HG02610 (cell line): ENCODE measurements at regions not wholly inside any gene's neighbourhood (a gene's known extent, or its start where the extent isn't known, plus 50 kb on each side); places are given as distances from the start of the nearest gene placed in this dataset.

Experiments
- ATAC-seq: cut with Tn5 transposase; IDR thresholded peaks from one replicate; pipeline ENCODE4 v1.9.1; 2021; ENCODE audit warnings: mild to moderate bottlenecking, moderate library complexity; ENCODE audit not compliant: unreplicated experiment

DNA sequence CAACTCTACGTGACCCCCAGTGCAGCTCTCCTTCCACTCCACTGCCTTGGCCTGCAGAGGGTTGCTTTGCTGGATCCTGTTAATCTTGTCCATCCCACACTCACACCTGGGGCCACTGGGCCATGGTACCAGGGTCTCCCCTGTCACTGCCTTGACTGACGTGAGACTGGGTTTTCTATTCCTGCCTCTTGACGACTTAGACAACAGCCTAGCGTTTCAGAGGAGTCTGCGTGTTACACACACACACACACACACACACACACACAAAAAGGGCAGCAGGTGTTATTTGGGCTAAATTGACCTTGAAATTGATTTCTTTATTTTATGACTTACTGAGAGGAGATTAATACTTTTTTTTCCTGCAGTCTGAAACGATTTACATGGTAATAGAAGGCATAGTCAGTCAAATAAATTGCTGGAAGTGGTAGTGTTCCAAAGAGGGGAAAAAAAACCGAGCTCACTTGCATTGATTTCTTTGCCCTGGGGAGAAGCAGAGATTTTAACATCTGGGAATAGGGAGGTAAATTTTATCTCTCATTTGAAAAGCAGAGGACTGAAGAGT is 492.3 kb upstream of the EEF2KMT start:
- no peak for ATAC-seq

GRCh38 chr16:5584109-5584508 is 486.5 kb upstream of the EEF2KMT start:
- ATAC-seq: no peak

GRCh38 chr16:5582529-5582928 is 484.9 kb upstream of the EEF2KMT start:
- ATAC-seq: no peak

DNA sequence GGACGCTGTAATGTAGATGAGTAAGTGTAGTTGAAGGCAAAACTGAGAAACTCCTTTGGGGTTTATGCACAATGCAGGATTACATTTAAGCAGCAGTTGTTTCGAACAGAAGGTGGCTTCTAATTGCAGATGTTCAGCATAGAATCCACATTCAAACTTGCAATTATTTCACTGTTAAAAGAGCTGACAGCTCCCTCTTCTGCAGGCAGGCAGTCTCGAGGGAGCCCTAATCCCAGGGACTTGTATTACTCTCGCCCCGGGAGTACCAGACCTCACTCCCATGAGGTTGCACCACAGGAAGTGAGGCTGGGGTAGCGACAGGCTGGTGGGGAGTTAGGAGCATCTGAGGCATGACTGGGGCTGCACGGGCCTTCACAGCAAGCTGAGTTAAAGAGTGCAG is 484.3 kb upstream of the EEF2KMT start:
- ATAC-seq: no peak

GRCh38 chr16:5581428-5581827 is 483.8 kb upstream of the EEF2KMT start:
- no peak for ATAC-seq

- no peak for ATAC-seq
These were observed 483.2 kb upstream of the EEF2KMT start for GRCh38 chr16:5580772-5581171.

DNA sequence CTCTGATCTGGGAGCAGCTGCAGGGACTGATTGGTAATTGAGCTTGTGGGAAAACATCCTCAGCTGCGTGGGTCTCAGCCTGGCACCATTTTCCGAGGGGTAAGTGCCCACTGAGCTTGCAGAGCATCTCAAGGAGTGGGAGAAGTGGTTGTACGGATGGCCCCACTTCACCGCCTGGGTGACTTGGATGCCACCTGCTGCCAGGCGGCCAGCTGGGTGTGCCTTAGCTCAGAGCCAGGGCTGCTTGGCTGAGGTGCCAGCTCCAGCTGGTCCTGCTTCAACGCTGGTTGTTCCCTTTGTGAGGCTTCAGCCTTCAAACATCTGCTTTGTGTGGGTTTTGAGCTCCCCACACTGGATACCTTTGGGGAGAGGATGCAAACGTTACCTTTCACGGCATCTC is 482.7 kb upstream of the EEF2KMT start:
- no peak for ATAC-seq

DNA sequence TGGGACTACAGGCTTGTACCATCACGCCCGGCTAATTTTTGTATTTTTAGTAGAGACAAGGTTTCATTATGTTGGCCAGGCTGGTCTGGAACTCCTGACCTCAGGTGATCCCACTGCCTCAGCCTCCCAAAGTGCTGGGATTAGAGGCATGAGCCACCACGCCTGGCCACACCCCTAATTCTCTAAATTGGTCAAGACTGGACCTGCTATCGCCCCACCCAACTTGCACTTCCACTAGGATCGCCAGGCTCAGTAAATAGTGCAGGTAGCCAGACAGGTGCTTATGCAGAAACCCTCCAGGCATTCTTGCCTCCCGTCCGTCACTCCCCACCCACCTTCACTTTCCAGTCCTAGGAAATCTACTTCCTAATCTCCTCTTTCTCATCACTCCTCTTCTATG is 481.4 kb upstream of the EEF2KMT start:
- ATAC-seq: no peak

- ATAC-seq: no peak
These were observed 479.9 kb upstream of the EEF2KMT start for GRCh38 chr16:5577463-5577862.

- no peak for ATAC-seq
These were observed 478.2 kb upstream of the EEF2KMT start for GRCh38 chr16:5575646-5576245.

DNA sequence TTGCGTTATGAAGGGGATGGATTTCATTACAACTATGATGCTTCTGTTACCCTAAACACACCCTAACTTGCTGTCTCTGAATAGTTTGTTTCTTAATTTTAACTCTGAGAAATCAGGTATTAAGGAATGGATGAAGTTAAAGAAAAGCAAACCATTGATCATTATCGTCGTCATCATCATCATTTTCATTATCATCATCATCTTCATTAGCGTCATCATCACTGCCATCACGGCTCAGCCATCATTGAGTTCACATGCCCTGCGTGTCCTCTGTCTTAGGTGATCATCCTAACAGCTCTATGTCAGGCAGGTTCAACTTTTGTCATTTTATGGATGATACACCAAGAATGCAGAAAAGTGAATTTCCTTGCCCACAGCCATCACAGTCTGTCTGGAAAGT is 477.5 kb upstream of the EEF2KMT start:
- no peak for ATAC-seq

DNA sequence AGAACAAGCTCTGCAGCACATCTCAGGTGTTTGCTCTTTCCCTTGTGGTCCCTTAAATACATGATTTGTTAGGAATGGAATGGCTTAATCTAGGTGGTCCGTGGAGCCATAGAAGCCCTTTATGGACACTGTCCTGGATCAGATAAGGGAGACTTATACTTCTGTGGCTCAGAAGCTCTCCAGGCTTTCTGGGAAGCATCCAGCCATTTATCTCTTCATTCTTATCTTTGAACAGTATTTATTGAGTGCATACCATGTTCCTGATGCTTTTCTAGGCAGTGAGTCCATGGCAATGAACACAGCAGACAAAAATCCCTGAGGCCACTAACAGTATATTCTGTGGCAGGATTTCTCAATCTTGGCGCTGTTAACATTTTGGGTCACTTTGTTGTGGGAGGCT is 474.5 kb upstream of the EEF2KMT start:
- no peak for ATAC-seq

GRCh38 chr16:5571446-5571845 is 473.9 kb upstream of the EEF2KMT start:
- no peak for ATAC-seq

DNA sequence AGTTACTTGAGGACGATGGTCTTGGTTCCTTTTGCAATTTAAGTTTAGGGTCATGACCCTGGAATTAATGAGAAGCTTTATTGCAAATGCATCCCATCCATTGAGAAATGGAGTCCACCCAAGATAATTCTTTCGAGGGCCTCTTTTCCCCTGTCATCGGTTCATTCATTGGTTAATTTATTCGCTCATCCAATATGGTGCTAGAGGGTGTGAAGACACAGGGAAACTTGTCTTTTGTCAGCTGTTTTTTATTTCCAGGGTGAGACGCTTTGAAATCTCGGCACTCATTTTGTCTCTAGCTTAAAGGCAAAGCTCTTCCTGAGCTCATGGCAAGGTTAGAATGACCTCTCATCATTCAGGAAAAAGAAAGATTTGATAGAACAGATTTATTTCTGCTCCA is 464.2 kb upstream of the EEF2KMT start:
- ATAC-seq: no peak

GRCh38 chr16:5560084-5560483 is 462.5 kb upstream of the EEF2KMT start:
- ATAC-seq: no peak

DNA sequence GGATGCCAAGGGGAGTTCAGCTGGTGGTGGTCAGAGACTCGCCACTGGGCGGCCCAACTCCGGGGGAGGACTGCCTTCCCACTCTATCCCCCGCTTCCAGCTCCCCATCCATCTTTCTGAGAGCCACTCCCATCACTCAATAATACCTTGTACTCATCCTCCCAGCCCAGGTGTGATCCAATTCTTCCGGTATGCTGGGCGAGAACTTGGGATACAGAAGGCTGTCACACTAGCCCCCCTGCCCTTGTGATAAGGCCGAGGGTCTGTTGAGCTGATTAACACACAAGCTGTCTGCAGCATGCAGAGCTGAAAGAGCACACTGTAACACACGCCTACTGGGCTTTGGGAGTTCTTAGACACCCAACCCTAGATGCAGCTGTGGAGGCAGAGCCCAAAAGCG is 460.4 kb upstream of the EEF2KMT start:
- no peak for ATAC-seq

DNA sequence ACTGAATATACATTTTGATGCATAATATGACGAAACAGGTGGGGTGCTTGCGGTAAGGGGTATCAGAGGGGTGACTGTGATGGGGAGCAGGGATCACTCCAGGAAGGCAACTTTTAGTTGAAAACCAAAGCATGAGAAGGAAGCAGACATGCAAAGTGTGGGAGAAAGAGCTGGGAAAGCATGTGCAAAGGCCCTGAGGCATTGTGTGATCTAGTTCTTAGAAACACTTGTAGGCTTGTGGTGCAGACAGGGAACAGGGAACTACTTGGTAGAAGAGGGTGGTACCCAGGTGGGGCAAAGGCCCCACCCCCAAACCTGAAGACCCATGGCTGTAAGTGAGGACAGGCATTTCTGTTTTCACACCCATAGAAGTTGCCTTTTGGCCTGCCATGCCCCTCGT is 459.9 kb upstream of the EEF2KMT start:
- ATAC-seq: no peak

GRCh38 chr16:5556158-5556810 is 458.7 kb upstream of the EEF2KMT start:
- ATAC-seq: no peak

- ATAC-seq: no peak
These were observed 454.3 kb upstream of the EEF2KMT start for GRCh38 chr16:5551909-5552308.

- ATAC-seq: no peak
These were observed 452.2 kb upstream of the EEF2KMT start for GRCh38 chr16:5549802-5550201.

DNA sequence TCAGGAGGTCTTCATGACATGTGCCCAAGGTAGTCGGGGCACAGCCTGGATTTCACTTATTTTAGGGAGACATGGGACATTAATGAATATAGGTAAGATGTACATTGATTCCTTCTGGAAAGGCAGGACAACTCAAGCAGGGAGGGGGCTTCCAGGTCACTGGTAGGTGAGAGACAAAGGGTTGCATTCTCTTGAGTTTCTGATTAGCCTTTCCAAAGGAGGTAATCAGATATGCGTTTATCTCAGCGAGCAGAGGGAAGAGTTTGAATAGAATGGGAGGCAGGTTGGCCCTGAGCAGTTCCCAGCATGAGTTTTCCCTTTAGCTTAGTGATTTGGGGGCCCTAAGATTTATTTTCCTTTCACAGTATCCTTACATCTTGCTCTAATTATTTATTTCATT is 443.8 kb upstream of the EEF2KMT start:
- no peak for ATAC-seq

- no peak for ATAC-seq
These were observed 439.8 kb upstream of the EEF2KMT start for GRCh38 chr16:5537347-5537746.
